Choroid plexus epithelial cell (primary cell): ENCODE measurements at regions not wholly inside any gene's neighbourhood (a gene's known extent, or its start where the extent isn't known, plus 50 kb on each side); places are given as distances from the start of the nearest gene placed in this dataset.
"Not testable (repeated sequence)": the region's sequence is repeated elsewhere in the genome, so short reads cannot be mapped to it uniquely, and the experiment has no call there.

Experiments
- DNase-seq: peaks from one replicate; pipeline ENCODE4 v3.0.0-alpha.2; 2010; ENCODE audit warnings: low read depth
- H3K4me3 ChIP-seq: 2 replicates; pipeline ENCODE4 v1.5.1; 2011; ENCODE audit warnings: low read depth, mild to moderate bottlenecking, control low read depth, low read length, moderate library complexity
- CTCF ChIP-seq: conservative IDR thresholded peaks from 2 replicates; pipeline ENCODE4 v1.5.1; 2011; ENCODE audit warnings: low read depth, mild to moderate bottlenecking, control low read depth, inconsistent platforms, low read length, moderate library complexity

- H3K4me3 ChIP-seq = no peak overlapping the region
- DNase-seq = no peak
- TF ChIP-seq CTCF = no peak
Observed at GRCh38 chr10:117830787-117831212, 215.9 kb downstream of the RAB11FIP2 start.

GRCh38 chr10:117838500-117839498 is 207.9 kb downstream of the RAB11FIP2 start:
- not testable (repeated sequence) for H3K4me3 ChIP-seq, DNase-seq

- not testable (repeated sequence) for DNase-seq
Observed at GRCh38 chr10:117856426-117856825, 190.3 kb downstream of the RAB11FIP2 start.

GRCh38 chr10:117860135-117860534 is 186.6 kb downstream of the RAB11FIP2 start:
- no peak for TF ChIP-seq CTCF
- H3K4me3 ChIP-seq = no peak overlapping the region
- DNase-seq = no peak

More at GRCh38 chr10:117856426-117856825, 190.3 kb downstream of the RAB11FIP2 start:
- H3K4me3 ChIP-seq = not testable (repeated sequence)

GRCh38 chr10:117860823-117861222 is 185.9 kb downstream of the RAB11FIP2 start:
- DNase-seq = peak; percentile 62
- peak; percentile 54 for TF ChIP-seq CTCF
- H3K4me3 ChIP-seq = no peak overlapping the region

GRCh38 chr10:117861329-117861728 is 185.4 kb downstream of the RAB11FIP2 start:
- H3K4me3 ChIP-seq = no peak overlapping the region
- no peak for DNase-seq
- TF ChIP-seq CTCF = no peak

GRCh38 chr10:117863771-117864170 is 183.0 kb downstream of the RAB11FIP2 start:
- no peak for DNase-seq
- no peak overlapping the region for H3K4me3 ChIP-seq
- no peak for TF ChIP-seq CTCF

- no peak overlapping the region for H3K4me3 ChIP-seq
Observed at GRCh38 chr10:117865945-117866344, 180.8 kb downstream of the RAB11FIP2 start.

More at GRCh38 chr10:117865945-117866344, 180.8 kb downstream of the RAB11FIP2 start:
- DNase-seq = no peak
- TF ChIP-seq CTCF = no peak
